MCF 10A (cell line): ENCODE measurements at regions not wholly inside any gene's neighbourhood (a gene's known extent, or its start where the extent isn't known, plus 50 kb on each side); places are given as distances from the start of the nearest gene placed in this dataset.

Source experiments
- BruUV-seq: library from RNA; stranded (reverse); fragments of 400-500 nt; replicated peaks from 2 replicates; lab custom pipeline; 2021; lab: Mats Ljungman, UMichigan
- CTCF ChIA-PET: fragments of 300-600 bp; sonication (Branson Sonifier 250); formaldehyde crosslinking; extraction: SDS; loops from one replicate; lab custom pipeline; 2021; ENCODE audit warnings: antibody characterized with exemption, inconsistent platforms; lab: Yijun Ruan, JAX
- POLR2A ChIA-PET: fragments of 300-600, 350-650 bp; sonication (Branson Sonifier 250); formaldehyde crosslinking; extraction: SDS; loops from one replicate; lab custom pipeline; 2020; ENCODE audit warnings: antibody characterized with exemption, inconsistent platforms; lab: Yijun Ruan, JAX
- DNase-seq: peaks from one replicate; pipeline ENCODE4 v3.0.0-alpha.2; 2018; ENCODE audit not compliant: unreplicated experiment
- H3K27ac Mint-ChIP-seq: one replicate; pipeline ENCODE4 v1.8.0; 2022; ENCODE audit warnings: mild to moderate bottlenecking, low read depth, mixed read lengths; ENCODE audit not compliant: unreplicated experiment
- H3K27me3 Mint-ChIP-seq: one replicate; pipeline ENCODE4 v1.8.0; 2022; ENCODE audit warnings: mixed read lengths; ENCODE audit not compliant: insufficient read depth, unreplicated experiment
- H3K36me3 Mint-ChIP-seq: one replicate; pipeline ENCODE4 v1.8.0; 2022; ENCODE audit warnings: mild to moderate bottlenecking, moderate library complexity, mixed read lengths; ENCODE audit not compliant: insufficient read depth, unreplicated experiment
- H3K4me1 Mint-ChIP-seq: one replicate; pipeline ENCODE4 v1.8.0; 2022; ENCODE audit warnings: mixed read lengths; ENCODE audit not compliant: insufficient read depth, unreplicated experiment
- H3K4me3 Mint-ChIP-seq: one replicate; pipeline ENCODE4 v1.8.0; 2022; ENCODE audit warnings: mild to moderate bottlenecking, moderate library complexity, mixed read lengths; ENCODE audit not compliant: unreplicated experiment
- H3K9me3 Mint-ChIP-seq: one replicate; pipeline ENCODE4 v1.8.0; 2022; ENCODE audit warnings: mixed read lengths; ENCODE audit not compliant: unreplicated experiment
- CTCF ChIP-seq: fragments of 200-600 bp; IDR thresholded peaks from one replicate; pipeline ENCODE4 v1.8.0; 2022; ENCODE audit warnings: antibody characterized with exemption, mild to moderate bottlenecking; ENCODE audit not compliant: unreplicated experiment
- intact Hi-C: fragments of 100-400 bp; cut with micrococcal nuclease; formaldehyde crosslinking; loops from 2 replicates; pipeline ENCODE4 v1.14.1; 2022

GRCh38 chr3:7813365-7813764 is 688.3 kb upstream of the LMCD1 start:
- TF ChIP-seq CTCF: no peak
- Mint-ChIP-seq H3K4me3 (no peak overlapping the region), H3K27ac (no peak overlapping the region), H3K27me3 (no peaks in the 10 kb centered on the region), H3K36me3 (no peaks in the 10 kb centered on the region), H3K9me3 (peaks cover 11% of the 10 kb centered on the region), H3K4me1 (no peaks in the 10 kb centered on the region)
- BruUV-seq: no TSS peak
- CTCF ChIA-PET: no interaction called here
- intact Hi-C loops: no loop called here
- POLR2A ChIA-PET: no interaction called here
- no peak for DNase-seq

- no peak for TF ChIP-seq CTCF
- ChIA-PET CTCF (no interaction called here), POLR2A (no interaction called here)
- intact Hi-C loops: no loop called here
- no peaks in the 10 kb centered on the region for H3K36me3 Mint-ChIP-seq
- H3K9me3 Mint-ChIP-seq: peaks cover 8% of the 10 kb centered on the region
- H3K27me3 Mint-ChIP-seq: no peaks in the 10 kb centered on the region
- no peak overlapping the region for H3K4me3 Mint-ChIP-seq
- BruUV-seq: no TSS peak
- no peak overlapping the region for H3K27ac Mint-ChIP-seq
- H3K4me1 Mint-ChIP-seq: no peaks in the 10 kb centered on the region
- no peak for DNase-seq
Observed at GRCh38 chr3:7817239-7817638, 684.4 kb upstream of the LMCD1 start.

GRCh38 chr3:7820969-7821368 is 680.7 kb upstream of the LMCD1 start:
- ChIA-PET CTCF (interaction anchor here (0.7 kb wide), 1 partner anchor 364 kb away, joined by 3 read pairs; no protein-coding TSS in a partner anchor), POLR2A (no interaction called here)
- no TSS peak for BruUV-seq
- TF ChIP-seq CTCF: no peak
- intact Hi-C loops: no loop called here
- no peak overlapping the region for H3K4me3 Mint-ChIP-seq
- H3K4me1 Mint-ChIP-seq: no peaks in the 10 kb centered on the region
- H3K27me3 Mint-ChIP-seq: no peaks in the 10 kb centered on the region
- no peak overlapping the region for H3K27ac Mint-ChIP-seq
- H3K36me3 Mint-ChIP-seq: no peaks in the 10 kb centered on the region
- peaks cover 30% of the 10 kb centered on the region for H3K9me3 Mint-ChIP-seq
- DNase-seq: no peak

- TF ChIP-seq CTCF: no peak
- CTCF ChIA-PET: interaction anchor here (0.6 kb wide), 1 partner anchor 42 kb away, joined by 5 read pairs; no protein-coding TSS in a partner anchor
- Mint-ChIP-seq H3K9me3 (peaks cover 30% of the 10 kb centered on the region), H3K4me1 (no peaks in the 10 kb centered on the region), H3K27ac (no peak overlapping the region), H3K4me3 (no peak overlapping the region), H3K27me3 (no peaks in the 10 kb centered on the region), H3K36me3 (no peaks in the 10 kb centered on the region)
- intact Hi-C loops: no loop called here
- no TSS peak for BruUV-seq
- no peak for DNase-seq
- POLR2A ChIA-PET: interaction anchor here (0.6 kb wide), 1 partner anchor 184 kb away, joined by 3 read pairs; no protein-coding TSS in a partner anchor
Observed at GRCh38 chr3:7821858-7822257, 679.8 kb upstream of the LMCD1 start.
